Activated B cell treated with CpG ODN at 0.5 μM for 24 hours (primary cell): ENCODE measurements at regions not wholly inside any gene's neighbourhood (a gene's known extent, or its start where the extent isn't known, plus 50 kb on each side); places are given as distances from the start of the nearest gene placed in this dataset.

Source experiments
- ATAC-seq: fragments of 200-7000 bp; cut with Tn5 transposase; one replicate; pipeline ENCODE4 v1.10.0; 2021; ENCODE audit warnings: low read depth, mild to moderate bottlenecking, moderate library complexity
- CTCF ChIA-PET: fragments of 350-600 bp; sonication (Branson Sonifier 250); formaldehyde crosslinking; loops from one replicate; lab custom pipeline; 2021; ENCODE audit warnings: antibody characterized with exemption; lab: Charles Lee
- POLR2A ChIA-PET: fragments of 350-600 bp; sonication (Branson Sonifier 250); formaldehyde crosslinking; loops from one replicate; lab custom pipeline; 2021; ENCODE audit warnings: antibody characterized with exemption; lab: Charles Lee
- DNase-seq: peaks from one replicate; pipeline ENCODE4 v3.0.0; 2022
- H3K27ac Mint-ChIP-seq: one replicate; pipeline ENCODE4 v1.8.0; 2020; ENCODE audit warnings: mixed read lengths
- H3K27me3 Mint-ChIP-seq: one replicate; pipeline ENCODE4 v1.8.0; 2021; ENCODE audit warnings: mixed read lengths
- H3K36me3 Mint-ChIP-seq: one replicate; pipeline ENCODE4 v1.8.0; 2021; ENCODE audit warnings: low read depth, mixed read lengths
- H3K4me1 Mint-ChIP-seq: one replicate; pipeline ENCODE4 v1.8.0; 2021; ENCODE audit warnings: mixed read lengths
- H3K4me3 Mint-ChIP-seq: one replicate; pipeline ENCODE4 v1.8.0; 2020; ENCODE audit warnings: mild to moderate bottlenecking, mixed read lengths
- H3K9me3 Mint-ChIP-seq: one replicate; pipeline ENCODE4 v1.8.0; 2020; ENCODE audit warnings: mixed read lengths
- CTCF ChIP-seq: fragments of 200-600 bp; IDR thresholded peaks from one replicate; pipeline ENCODE4 v1.8.0; 2022; ENCODE audit warnings: antibody characterized with exemption, mild to moderate bottlenecking
- intact Hi-C: fragments of 100-400 bp; cut with micrococcal nuclease; formaldehyde crosslinking; loops from one replicate; pipeline ENCODE4 v1.15.1; 2024

GRCh38 chr11:45428541-45429230 is 142.5 kb upstream of the SYT13 start:
- CTCF ChIA-PET, result no interaction called here

GRCh38 chr11:45428116-45428515 is 142.0 kb upstream of the SYT13 start:
- no peak for ATAC-seq
- Mint-ChIP-seq H3K27ac (no peak overlapping the region), H3K27me3 (peaks cover 16% of the 10 kb centered on the region), H3K4me3 (no peak overlapping the region), H3K36me3 (no peaks in the 10 kb centered on the region), H3K9me3 (no peaks in the 10 kb centered on the region), H3K4me1 (no peaks in the 10 kb centered on the region)
- no peak for DNase-seq
- ChIA-PET POLR2A (no interaction called here), CTCF (no interaction called here)
- intact Hi-C loops, result no loop called here
- no peak for TF ChIP-seq CTCF

More at GRCh38 chr11:45428541-45429230, 142.5 kb upstream of the SYT13 start:
- no peaks in the 10 kb centered on the region for H3K9me3 Mint-ChIP-seq
- H3K27ac Mint-ChIP-seq, result no peak overlapping the region
- no peaks in the 10 kb centered on the region for H3K36me3 Mint-ChIP-seq
- H3K4me3 Mint-ChIP-seq, result no peak overlapping the region
- intact Hi-C loops, result no loop called here
- no peak for DNase-seq
- no peak for TF ChIP-seq CTCF
- H3K4me1 Mint-ChIP-seq, result no peaks in the 10 kb centered on the region
- peaks cover 16% of the 10 kb centered on the region for H3K27me3 Mint-ChIP-seq
- ATAC-seq, result no peak
- POLR2A ChIA-PET, result no interaction called here

- ATAC-seq, result no peak
- no peak for DNase-seq
- peaks cover 11% of the 10 kb centered on the region for H3K27me3 Mint-ChIP-seq
- no peak overlapping the region for H3K4me3 Mint-ChIP-seq
- POLR2A ChIA-PET, result no interaction called here
- H3K27ac Mint-ChIP-seq, result no peak overlapping the region
- no peaks in the 10 kb centered on the region for H3K4me1 Mint-ChIP-seq
- no peaks in the 10 kb centered on the region for H3K36me3 Mint-ChIP-seq
- H3K9me3 Mint-ChIP-seq, result no peaks in the 10 kb centered on the region
- TF ChIP-seq CTCF, result no peak
- CTCF ChIA-PET, result no interaction called here
- intact Hi-C loops, result no loop called here
Measured at GRCh38 chr11:45424411-45425180, 138.5 kb upstream of the SYT13 start.

GRCh38 chr11:45423475-45424120 is 137.5 kb upstream of the SYT13 start:
- ChIA-PET POLR2A (no interaction called here), CTCF (no interaction called here)
- no peaks in the 10 kb centered on the region for H3K9me3 Mint-ChIP-seq

More at GRCh38 chr11:45423475-45424120, 137.5 kb upstream of the SYT13 start:
- H3K36me3 Mint-ChIP-seq, result no peaks in the 10 kb centered on the region
- ATAC-seq, result no peak
- H3K4me1 Mint-ChIP-seq, result no peaks in the 10 kb centered on the region
- H3K4me3 Mint-ChIP-seq, result no peak overlapping the region
- no peak for DNase-seq
- TF ChIP-seq CTCF, result no peak
- peaks cover 11% of the 10 kb centered on the region for H3K27me3 Mint-ChIP-seq
- H3K27ac Mint-ChIP-seq, result no peak overlapping the region
- intact Hi-C loops, result no loop called here
